ENCODE measurements at regions not wholly inside any gene's neighbourhood (a gene's known extent, or its start where the extent isn't known, plus 50 kb on each side); places are given as distances from the start of the nearest gene placed in this dataset.

GRCh38 chr3:147733217-147733616 lies 324.1 kb downstream of the ZIC1 start:
- no peak for TF ChIP-seq BHLHE40 (IDR thresholded peaks at IDR 0.05; ENCODE audit: borderline replicate concordance)
- TF ChIP-seq ARNT (IDR thresholded peaks at IDR 0.05) = no peak
- TF ChIP-seq L3MBTL2 (conservative IDR thresholded peaks at IDR 0.05) = no peak
- no peak for TF ChIP-seq NFRKB (IDR thresholded peaks at IDR 0.05)
- no peak for TF ChIP-seq FOXK2 (IDR thresholded peaks at IDR 0.05)
- TF ChIP-seq SP1 (IDR thresholded peaks at IDR 0.05) = no peak
- TF ChIP-seq FOXA1 (IDR thresholded peaks at IDR 0.05) = no peak
- TF ChIP-seq HDGF (IDR thresholded peaks at IDR 0.05; ENCODE audit: borderline replicate concordance) = no peak
- no peak for TF ChIP-seq ELF4 (IDR thresholded peaks at IDR 0.05)
- TF ChIP-seq LEF1 (IDR thresholded peaks at IDR 0.05; ENCODE audit: borderline replicate concordance) = no peak
- no peak for TF ChIP-seq TARDBP (IDR thresholded peaks at IDR 0.05)
- TF ChIP-seq SUZ12 (IDR thresholded peaks at IDR 0.05) = no peak
- POLR2A ChIA-PET = no interaction called here
- no peak for DNase-seq (ENCODE audit: extremely low spot score)
- CTCF ChIA-PET = no interaction called here

- TF ChIP-seq PKNOX1 (IDR thresholded peaks at IDR 0.05) = peak; percentile 44
- TF ChIP-seq FOXM1 (IDR thresholded peaks at IDR 0.05; ENCODE audit: borderline replicate concordance) = no peak
- POLR2A ChIA-PET = no interaction called here
- CTCF ChIA-PET = no interaction called here
- no peak for DNase-seq (ENCODE audit: extremely low spot score)
Measured at GRCh38 chr3:147735616-147736015, 326.5 kb downstream of the ZIC1 start.

- ChIA-PET POLR2A (no interaction called here), CTCF (no interaction called here)
- TF ChIP-seq TARDBP (IDR thresholded peaks at IDR 0.05) = no peak
- no peak for TF ChIP-seq NFRKB (IDR thresholded peaks at IDR 0.05)
- DNase-seq (ENCODE audit: extremely low spot score) = no peak
Measured at GRCh38 chr3:147736226-147736625, 327.1 kb downstream of the ZIC1 start.

- TF ChIP-seq HDGF (IDR thresholded peaks at IDR 0.05; ENCODE audit: borderline replicate concordance) = no peak
- no peak for TF ChIP-seq PKNOX1 (IDR thresholded peaks at IDR 0.05)
- no peak for TF ChIP-seq TARDBP (IDR thresholded peaks at IDR 0.05)
- no peak for TF ChIP-seq CTBP1 (IDR thresholded peaks at IDR 0.05; ENCODE audit: borderline replicate concordance)
- TF ChIP-seq ZNF384 (IDR thresholded peaks at IDR 0.05) = no peak
- TF ChIP-seq SUZ12 (IDR thresholded peaks at IDR 0.05) = no peak
- POLR2A ChIA-PET = no interaction called here
- CTCF ChIA-PET = no interaction called here
- no peak for DNase-seq (ENCODE audit: extremely low spot score)
Measured at GRCh38 chr3:147737376-147737775, 328.2 kb downstream of the ZIC1 start.

GRCh38 chr3:147740928-147741327 lies 331.8 kb downstream of the ZIC1 start:
- no peak for TF ChIP-seq ARNT (IDR thresholded peaks at IDR 0.05)
- TF ChIP-seq ZNF384 (IDR thresholded peaks at IDR 0.05) = no peak
- no peak for TF ChIP-seq BHLHE40 (IDR thresholded peaks at IDR 0.05; ENCODE audit: borderline replicate concordance)
- TF ChIP-seq CTBP1 (IDR thresholded peaks at IDR 0.05; ENCODE audit: borderline replicate concordance) = no peak
- no peak for TF ChIP-seq PKNOX1 (IDR thresholded peaks at IDR 0.05)
- TF ChIP-seq FOXK2 (IDR thresholded peaks at IDR 0.05) = no peak
- ChIA-PET CTCF (no interaction called here), POLR2A (no interaction called here)
- DNase-seq (ENCODE audit: extremely low spot score) = no peak

GRCh38 chr3:147744967-147745366 lies 335.8 kb downstream of the ZIC1 start:
- TF ChIP-seq SUZ12 (IDR thresholded peaks at IDR 0.05) (no peak), FOXA1 (IDR thresholded peaks at IDR 0.05) (no peak), FOXM1 (IDR thresholded peaks at IDR 0.05; ENCODE audit: borderline replicate concordance) (no peak), L3MBTL2 (conservative IDR thresholded peaks at IDR 0.05) (no peak), BHLHE40 (IDR thresholded peaks at IDR 0.05; ENCODE audit: borderline replicate concordance) (no peak), ARNT (IDR thresholded peaks at IDR 0.05) (no peak), CTBP1 (IDR thresholded peaks at IDR 0.05; ENCODE audit: borderline replicate concordance) (no peak), TARDBP (IDR thresholded peaks at IDR 0.05) (no peak), ZNF384 (IDR thresholded peaks at IDR 0.05) (no peak), ELF4 (IDR thresholded peaks at IDR 0.05) (no peak), FOXK2 (IDR thresholded peaks at IDR 0.05) (no peak), SP1 (IDR thresholded peaks at IDR 0.05) (no peak), PKNOX1 (IDR thresholded peaks at IDR 0.05) (no peak), HDGF (IDR thresholded peaks at IDR 0.05; ENCODE audit: borderline replicate concordance) (no peak), LEF1 (IDR thresholded peaks at IDR 0.05; ENCODE audit: borderline replicate concordance) (no peak)
- POLR2A ChIA-PET = no interaction called here
- DNase-seq (ENCODE audit: extremely low spot score) = no peak
- CTCF ChIA-PET = no interaction called here

- CTCF ChIA-PET = no interaction called here
- no peak for DNase-seq (ENCODE audit: extremely low spot score)
- POLR2A ChIA-PET = no interaction called here
- TF ChIP-seq CTBP1 (IDR thresholded peaks at IDR 0.05; ENCODE audit: borderline replicate concordance) = no peak
- TF ChIP-seq HDGF (IDR thresholded peaks at IDR 0.05; ENCODE audit: borderline replicate concordance) = no peak
- no peak for TF ChIP-seq ELF4 (IDR thresholded peaks at IDR 0.05)
- no peak for TF ChIP-seq FOXA1 (IDR thresholded peaks at IDR 0.05)
- no peak for TF ChIP-seq PKNOX1 (IDR thresholded peaks at IDR 0.05)
Measured at GRCh38 chr3:147755310-147755709, 346.1 kb downstream of the ZIC1 start.

Data from HEK293T (cell line).